ENCODE measurements at regions not wholly inside any gene's neighbourhood (a gene's known extent, or its start where the extent isn't known, plus 50 kb on each side); places are given as distances from the start of the nearest gene placed in this dataset.

DNA sequence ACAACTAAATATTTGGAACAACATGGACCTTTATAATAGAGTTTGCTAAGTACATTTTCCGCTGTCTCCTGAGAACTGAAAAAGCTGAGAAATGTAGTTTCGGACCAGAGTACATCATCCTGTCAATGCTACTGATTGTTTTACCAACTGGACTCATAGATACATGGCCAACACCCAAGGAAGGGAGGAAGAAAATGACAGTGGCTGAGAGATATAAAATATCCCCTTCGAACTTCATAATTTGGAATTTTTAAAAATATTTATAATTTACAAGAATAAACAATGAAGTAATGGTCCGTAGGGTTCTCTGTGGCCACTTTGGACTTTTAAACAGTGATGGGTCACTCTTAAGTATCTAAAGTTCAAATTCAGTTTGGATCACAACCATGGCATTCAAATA, 1042.7 kb downstream of the MCTP2 start:
- Histone ChIP-seq H3K27ac (ENCODE audit: low read length) (no peak overlapping the region), H3K4me3 (ENCODE audit: low read length) (no peak overlapping the region), H3K9me3 (replicated peaks; ENCODE audit: insufficient read depth, low read length) (no peaks in the 10 kb centered on the region), H3K9ac (ENCODE audit: low read length) (no peak overlapping the region), H3K36me3 (replicated peaks; ENCODE audit: insufficient read depth, low read length) (no peaks in the 10 kb centered on the region), H3K27me3 (replicated peaks; ENCODE audit: insufficient read depth, low read length) (no peaks in the 10 kb centered on the region), H3K4me2 (ENCODE audit: low read depth, low read length) (no peak overlapping the region), H4K20me1 (ENCODE audit: insufficient read depth, low read length) (no peaks in the 10 kb centered on the region), H3K9me2 (replicated peaks; ENCODE audit: insufficient read depth, low read length) (no peaks in the 10 kb centered on the region), H3K79me2 (ENCODE audit: low read length) (no peaks in the 10 kb centered on the region), H2AFZ (ENCODE audit: low read length) (no peak overlapping the region), H3K4me1 (ENCODE audit: low read length) (no peaks in the 10 kb centered on the region), H3F3A (ENCODE audit: insufficient read depth, low read length) (no peaks in the 10 kb centered on the region)
- TF ChIP-seq EZH2phosphoT487 (IDR thresholded peaks at IDR 0.05; ENCODE audit: low read length) (no peak), EZH2 (optimal IDR thresholded peaks at IDR 0.05; ENCODE audit: low read depth, low read length) (no peak)
- TF ChIP-seq, protein P1, sequence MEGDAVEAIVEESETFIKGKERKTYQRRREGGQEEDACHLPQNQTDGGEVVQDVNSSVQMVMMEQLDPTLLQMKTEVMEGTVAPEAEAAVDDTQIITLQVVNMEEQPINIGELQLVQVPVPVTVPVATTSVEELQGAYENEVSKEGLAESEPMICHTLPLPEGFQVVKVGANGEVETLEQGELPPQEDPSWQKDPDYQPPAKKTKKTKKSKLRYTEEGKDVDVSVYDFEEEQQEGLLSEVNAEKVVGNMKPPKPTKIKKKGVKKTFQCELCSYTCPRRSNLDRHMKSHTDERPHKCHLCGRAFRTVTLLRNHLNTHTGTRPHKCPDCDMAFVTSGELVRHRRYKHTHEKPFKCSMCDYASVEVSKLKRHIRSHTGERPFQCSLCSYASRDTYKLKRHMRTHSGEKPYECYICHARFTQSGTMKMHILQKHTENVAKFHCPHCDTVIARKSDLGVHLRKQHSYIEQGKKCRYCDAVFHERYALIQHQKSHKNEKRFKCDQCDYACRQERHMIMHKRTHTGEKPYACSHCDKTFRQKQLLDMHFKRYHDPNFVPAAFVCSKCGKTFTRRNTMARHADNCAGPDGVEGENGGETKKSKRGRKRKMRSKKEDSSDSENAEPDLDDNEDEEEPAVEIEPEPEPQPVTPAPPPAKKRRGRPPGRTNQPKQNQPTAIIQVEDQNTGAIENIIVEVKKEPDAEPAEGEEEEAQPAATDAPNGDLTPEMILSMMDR (IDR thresholded peaks at IDR 0.05; ENCODE audit: low read length): no peak
- no peak for DNase-seq

DNA sequence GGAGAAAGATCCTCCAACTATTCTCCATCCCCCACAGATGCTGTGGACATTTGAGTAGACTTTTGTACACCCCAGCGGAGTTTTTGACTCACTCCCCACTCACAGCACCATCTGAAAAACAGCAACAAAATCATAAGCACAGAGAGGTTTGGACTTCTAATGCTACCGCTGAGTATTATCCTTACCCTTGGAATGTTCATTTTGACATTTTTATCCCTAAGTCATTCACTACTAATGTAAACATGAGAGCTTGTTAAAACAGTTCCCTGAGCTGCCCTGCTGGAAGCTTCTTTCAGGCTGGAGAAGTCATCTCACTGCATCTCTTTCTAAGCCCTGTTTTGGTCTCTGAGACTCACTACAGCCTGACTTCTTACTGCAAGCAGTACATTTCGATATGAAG, 1045.9 kb downstream of the MCTP2 start:
- H3K9me3 ChIP-seq (replicated peaks; ENCODE audit: insufficient read depth, low read length): no peaks in the 10 kb centered on the region
- no peaks in the 10 kb centered on the region for H3K27me3 ChIP-seq (replicated peaks; ENCODE audit: insufficient read depth, low read length)
- TF ChIP-seq EZH2phosphoT487 (IDR thresholded peaks at IDR 0.05; ENCODE audit: low read length): no peak
- TF ChIP-seq, protein P1 (IDR thresholded peaks at IDR 0.05; ENCODE audit: low read length): no peak
- TF ChIP-seq EZH2 (optimal IDR thresholded peaks at IDR 0.05; ENCODE audit: low read depth, low read length): no peak
- no peaks in the 10 kb centered on the region for H3F3A ChIP-seq (ENCODE audit: insufficient read depth, low read length)
- H3K79me2 ChIP-seq (ENCODE audit: low read length): no peaks in the 10 kb centered on the region
- H3K9me2 ChIP-seq (replicated peaks; ENCODE audit: insufficient read depth, low read length): no peaks in the 10 kb centered on the region
- H3K9ac ChIP-seq (ENCODE audit: low read length): no peak overlapping the region
- no peak overlapping the region for H3K27ac ChIP-seq (ENCODE audit: low read length)
- H3K4me2 ChIP-seq (ENCODE audit: low read depth, low read length): no peak overlapping the region
- no peaks in the 10 kb centered on the region for H3K36me3 ChIP-seq (replicated peaks; ENCODE audit: insufficient read depth, low read length)
- no peak overlapping the region for H2AFZ ChIP-seq (ENCODE audit: low read length)
- no peak overlapping the region for H3K4me3 ChIP-seq (ENCODE audit: low read length)
- no peaks in the 10 kb centered on the region for H4K20me1 ChIP-seq (ENCODE audit: insufficient read depth, low read length)
- no peaks in the 10 kb centered on the region for H3K4me1 ChIP-seq (ENCODE audit: low read length)
- no peak for DNase-seq

DNA sequence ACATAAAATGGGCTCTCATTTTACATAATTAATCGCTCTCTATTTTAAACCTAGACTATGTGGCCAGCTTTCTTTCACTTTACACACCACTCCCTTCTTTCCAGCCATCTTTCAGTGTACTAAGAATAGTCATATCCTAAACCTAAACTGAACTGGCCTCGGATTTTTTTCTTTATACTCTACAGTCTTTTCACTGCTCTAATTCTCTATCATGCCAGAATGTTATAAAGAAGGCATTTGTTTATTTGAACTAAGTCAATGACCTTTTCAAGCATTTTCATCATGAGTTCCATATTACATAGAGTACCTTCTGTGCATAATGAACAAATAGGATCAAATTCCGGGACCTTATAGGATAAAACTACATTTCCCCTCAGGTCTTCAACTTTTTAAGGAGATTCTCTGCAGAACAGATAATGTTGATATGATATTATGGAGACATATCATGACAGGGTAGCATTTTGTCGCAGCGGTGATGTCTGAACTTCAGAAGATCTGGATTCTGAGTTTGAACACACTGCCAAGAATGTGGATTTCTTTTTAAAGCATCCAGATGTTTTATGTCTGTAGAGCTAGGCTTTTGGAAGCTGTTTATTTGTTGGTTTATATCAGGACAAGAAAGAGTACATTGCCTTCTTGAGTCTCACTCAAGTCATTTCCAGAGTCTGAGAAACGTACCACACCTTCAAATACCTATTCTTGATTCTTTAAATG, 1047.3 kb downstream of the MCTP2 start:
- Histone ChIP-seq H2AFZ (ENCODE audit: low read length) (no peak overlapping the region), H3K27me3 (replicated peaks; ENCODE audit: insufficient read depth, low read length) (no peaks in the 10 kb centered on the region), H3K4me2 (ENCODE audit: low read depth, low read length) (no peak overlapping the region), H3K9me3 (replicated peaks; ENCODE audit: insufficient read depth, low read length) (no peaks in the 10 kb centered on the region), H4K20me1 (ENCODE audit: insufficient read depth, low read length) (no peaks in the 10 kb centered on the region), H3K4me3 (ENCODE audit: low read length) (no peak overlapping the region), H3K9me2 (replicated peaks; ENCODE audit: insufficient read depth, low read length) (no peaks in the 10 kb centered on the region), H3K79me2 (ENCODE audit: low read length) (no peaks in the 10 kb centered on the region), H3K36me3 (replicated peaks; ENCODE audit: insufficient read depth, low read length) (no peaks in the 10 kb centered on the region), H3F3A (ENCODE audit: insufficient read depth, low read length) (no peaks in the 10 kb centered on the region), H3K9ac (ENCODE audit: low read length) (no peak overlapping the region), H3K27ac (ENCODE audit: low read length) (no peak overlapping the region), H3K4me1 (ENCODE audit: low read length) (no peaks in the 10 kb centered on the region)
- TF ChIP-seq EZH2phosphoT487 (IDR thresholded peaks at IDR 0.05; ENCODE audit: low read length): no peak
- TF ChIP-seq EZH2 (optimal IDR thresholded peaks at IDR 0.05; ENCODE audit: low read depth, low read length): no peak
- TF ChIP-seq, protein P1 (IDR thresholded peaks at IDR 0.05; ENCODE audit: low read length): no peak
- no peak for DNase-seq

Measured in MM.1S (cell line).